NCI-H524 treated with DMSO at 0.1 percent for 48 hours (cell line): ENCODE measurements at regions not wholly inside any gene's neighbourhood (a gene's known extent, or its start where the extent isn't known, plus 50 kb on each side); places are given as distances from the start of the nearest gene placed in this dataset.
A peak's percentile ranks its signal among the peaks of the same experiment; 100 is the strongest.

Experiments used
- DNase-seq: peaks from one replicate; lab custom pipeline; 2025; lab: John Stamatoyannopoulos, UW

GRCh38 chr2:220489121-220489520 lies 861.7 kb downstream of the SLC4A3 start:
- no peak for DNase-seq

GRCh38 chr2:220491670-220492069 lies 864.2 kb downstream of the SLC4A3 start:
- no peak for DNase-seq

GRCh38 chr2:220493871-220494525 lies 866.6 kb downstream of the SLC4A3 start:
- DNase-seq, result no peak

- no peak for DNase-seq
Observed at GRCh38 chr2:220496513-220496912, 869.1 kb downstream of the SLC4A3 start.

GRCh38 chr2:220499225-220499624 lies 871.8 kb downstream of the SLC4A3 start:
- no peak for DNase-seq

- no peak for DNase-seq
Observed at GRCh38 chr2:220502539-220502938, 875.1 kb downstream of the SLC4A3 start.

GRCh38 chr2:220503431-220503830 lies 876.0 kb downstream of the SLC4A3 start:
- DNase-seq, result peak; percentile 66

GRCh38 chr2:220504938-220505503 lies 877.6 kb downstream of the SLC4A3 start:
- no peak for DNase-seq

- no peak for DNase-seq
Observed at GRCh38 chr2:220506466-220506865, 879.0 kb downstream of the SLC4A3 start.

GRCh38 chr2:220509096-220509757 lies 881.8 kb downstream of the SLC4A3 start:
- DNase-seq, result peak; percentile 81

- peak; percentile 85 for DNase-seq
Observed at GRCh38 chr2:220509966-220510365, 882.5 kb downstream of the SLC4A3 start.

GRCh38 chr2:220510668-220511067 lies 883.2 kb downstream of the SLC4A3 start:
- DNase-seq, result no peak

GRCh38 chr2:220512419-220512818 lies 885.0 kb downstream of the SLC4A3 start:
- DNase-seq, result no peak

- DNase-seq, result no peak
Observed at GRCh38 chr2:220513573-220514288, 886.3 kb downstream of the SLC4A3 start.

- no peak for DNase-seq
Observed at GRCh38 chr2:220521551-220521950, 894.1 kb downstream of the SLC4A3 start.

GRCh38 chr2:220528180-220528675 lies 900.8 kb downstream of the SLC4A3 start:
- no peak for DNase-seq

GRCh38 chr2:220531216-220531615 lies 903.8 kb downstream of the SLC4A3 start:
- DNase-seq, result no peak

- DNase-seq, result no peak
Observed at GRCh38 chr2:220533485-220533884, 906.1 kb downstream of the SLC4A3 start.

- DNase-seq, result no peak
Observed at GRCh38 chr2:220539481-220539880, 912.1 kb downstream of the SLC4A3 start.

- no peak for DNase-seq
Observed at GRCh38 chr2:220544049-220544448, 916.6 kb downstream of the SLC4A3 start.

- DNase-seq, result no peak
Observed at GRCh38 chr2:220550995-220551700, 923.7 kb downstream of the SLC4A3 start.
